GM12878 (cell line): ENCODE measurements at regions not wholly inside any gene's neighbourhood (a gene's known extent, or its start where the extent isn't known, plus 50 kb on each side); places are given as distances from the start of the nearest gene placed in this dataset.

ENCODE experiments used
- ATAC-seq: fragments of 200-7000 bp; cut with Tn5 transposase; 3 replicates; pipeline ENCODE4 v1.9.1; 2020; ENCODE audit warnings: mild to moderate bottlenecking, moderate library complexity
- BruUV-seq: library from RNA; stranded (reverse); fragments of 400-500 nt; replicated peaks from 2 replicates; lab custom pipeline; 2021; lab: Mats Ljungman, UMichigan
- CTCF ChIA-PET: fragments of 300-600 bp; sonication (Branson Sonifier 250); formaldehyde crosslinking; extraction: SDS; loops from one replicate; lab custom pipeline; 2021; ENCODE audit warnings: inconsistent platforms; lab: Yijun Ruan, JAX
- POLR2A ChIA-PET: fragments of 350-600 bp; formaldehyde crosslinking; extraction: SDS; loops from one replicate; lab custom pipeline; 2021; ENCODE audit warnings: inconsistent platforms; lab: Charles Lee
- RAD21 ChIA-PET: fragments of 300-600 bp; sonication (Branson Sonifier 250); formaldehyde crosslinking; loops from one replicate; lab custom pipeline; 2023; ENCODE audit warnings: antibody characterized with exemption; ENCODE audit not compliant: unreplicated experiment; lab: Charles Lee
- SMC1A ChIA-PET: fragments of 300-600 bp; sonication (Branson Sonifier 250); formaldehyde crosslinking; loops from one replicate; lab custom pipeline; 2023; ENCODE audit not compliant: unreplicated experiment, uncharacterized antibody; lab: Charles Lee
- DNase-seq: peaks from one replicate; pipeline ENCODE4 v3.0.0-alpha.2; 2011; ENCODE audit warnings: low read depth, low spot score
- FAIRE-seq: peaks from 3 replicates; lab custom pipeline; 2011; peaks lifted over from hg19 to GRCh38; lab: Jason Lieb, UNC
- H2AFZ ChIP-seq: 2 replicates; pipeline ENCODE4 v1.6.0; 2011; ENCODE audit warnings: low read depth, low read length, control low read depth; ENCODE audit not compliant: control insufficient read depth
- H3K27ac ChIP-seq: 2 replicates; pipeline ENCODE4 v1.5.1; 2011; ENCODE audit warnings: control low read depth; ENCODE audit not compliant: control insufficient read depth, insufficient read depth
- H3K27me3 ChIP-seq, 2 experiments: replicated peaks in 1 of 2; 2 replicates each; pipeline versions ENCODE4 v1.6.0 to v1.6.1; 2011; ENCODE audit warnings: low read length in 1 of 2; ENCODE audit not compliant: control insufficient read depth in 2 of 2, insufficient read depth in 2 of 2
- H3K36me3 ChIP-seq, 2 experiments: 2 replicates each; pipeline ENCODE4 v1.5.1; 2011; ENCODE audit warnings: low read length in 1 of 2; ENCODE audit not compliant: control insufficient read depth in 2 of 2, insufficient read depth in 2 of 2
- H3K4me1 ChIP-seq: 2 replicates; pipeline ENCODE4 v1.6.1; 2011; ENCODE audit warnings: mild to moderate bottlenecking, low read length, moderate library complexity, mixed read lengths; ENCODE audit not compliant: control insufficient read depth, insufficient read depth
- H3K4me2 ChIP-seq: 2 replicates; pipeline ENCODE4 v1.6.0; 2011; ENCODE audit warnings: control low read depth; ENCODE audit not compliant: control insufficient read depth, insufficient read depth
- H3K4me3 ChIP-seq: fragments of 200-600 bp; sonication (generic); 2 replicates; pipeline ENCODE4 v1.5.1; 2016
- H3K79me2 ChIP-seq: 2 replicates; pipeline ENCODE4 v1.6.0; 2011; ENCODE audit warnings: low read length; ENCODE audit not compliant: control insufficient read depth, insufficient read depth
- H3K9ac ChIP-seq: 2 replicates; pipeline ENCODE4 v1.8.0; 2011; ENCODE audit warnings: low read length, control low read depth, mixed read lengths; ENCODE audit not compliant: control insufficient read depth, insufficient read depth
- H3K9me3 ChIP-seq: replicated peaks from 3 replicates; pipeline ENCODE4 v1.5.1; 2011; ENCODE audit warnings: mild to moderate bottlenecking, low read length; ENCODE audit not compliant: control insufficient read depth, insufficient read depth
- H4K20me1 ChIP-seq: 2 replicates; pipeline ENCODE4 v1.6.0; 2011; ENCODE audit not compliant: control insufficient read depth, insufficient read depth
- RAD21 ChIP-seq: IDR thresholded peaks from 2 replicates; pipeline ENCODE4 v1.6.1; 2011; ENCODE audit warnings: mild to moderate bottlenecking, low read depth, low read length, moderate library complexity; ENCODE audit not compliant: insufficient read depth
- RELB ChIP-seq: fragments of 450-650 bp; IDR thresholded peaks from 2 replicates; pipeline ENCODE4 v1.6.1; 2017; ENCODE audit warnings: low read depth, mild to moderate bottlenecking, moderate library complexity
- SMC3 ChIP-seq: IDR thresholded peaks from 2 replicates; pipeline ENCODE4 v1.6.1; 2011; ENCODE audit warnings: low read length, improper control_type of control experiment, borderline replicate concordance
- ZBTB4 ChIP-seq: fragments of 450-650 bp; formaldehyde crosslinking; IDR thresholded peaks from 2 replicates; pipeline ENCODE4 v1.4.0; 2022; ENCODE audit warnings: mild to moderate bottlenecking, moderate library complexity
- WGBS: methylation state at CpG from one replicate; pipeline ENCODE4 v1.1.6; 2016; ENCODE audit warnings: low lambda C conversion rate; ENCODE audit not compliant: insufficient replicate concordance, insufficient coverage; ENCODE audit errors: missing lambda C conversion rate; 5-methylcytosine and 5-hydroxymethylcytosine counted together
- in situ Hi-C: fragments of 300-500 bp; cut with MboI; formaldehyde crosslinking; loops from 9 replicates; pipeline ENCODE4 v1.14.3; 2018; ENCODE audit warnings: mixed read lengths
- intact Hi-C: fragments of 100-400 bp; cut with micrococcal nuclease; formaldehyde crosslinking; loops from one replicate; pipeline ENCODE4 v1.14.2; 2022; ENCODE audit not compliant: unreplicated experiment
- TF ChIP-seq, protein P1 (sequence below), 3 experiments: IDR thresholded peaks in 2 of 3; conservative IDR thresholded peaks in 1 of 3; 2 replicates each; pipeline ENCODE4 v1.5.1; 2011; ENCODE audit warnings: low read depth in 3 of 3, low read length in 3 of 3, mild to moderate bottlenecking in 3 of 3, control low read depth in 2 of 3, moderate library complexity in 2 of 3, inconsistent platforms in 1 of 3, mixed read lengths in 1 of 3; ENCODE audit not compliant: control insufficient read depth in 2 of 3, insufficient read depth in 1 of 3; ENCODE audit errors: extremely low read depth in 1 of 3
- TF ChIP-seq, protein P2 (sequence below): fragments of 450-650 bp; IDR thresholded peaks from 2 replicates; pipeline ENCODE4 v1.6.1; 2017; ENCODE audit warnings: borderline replicate concordance

DNA sequence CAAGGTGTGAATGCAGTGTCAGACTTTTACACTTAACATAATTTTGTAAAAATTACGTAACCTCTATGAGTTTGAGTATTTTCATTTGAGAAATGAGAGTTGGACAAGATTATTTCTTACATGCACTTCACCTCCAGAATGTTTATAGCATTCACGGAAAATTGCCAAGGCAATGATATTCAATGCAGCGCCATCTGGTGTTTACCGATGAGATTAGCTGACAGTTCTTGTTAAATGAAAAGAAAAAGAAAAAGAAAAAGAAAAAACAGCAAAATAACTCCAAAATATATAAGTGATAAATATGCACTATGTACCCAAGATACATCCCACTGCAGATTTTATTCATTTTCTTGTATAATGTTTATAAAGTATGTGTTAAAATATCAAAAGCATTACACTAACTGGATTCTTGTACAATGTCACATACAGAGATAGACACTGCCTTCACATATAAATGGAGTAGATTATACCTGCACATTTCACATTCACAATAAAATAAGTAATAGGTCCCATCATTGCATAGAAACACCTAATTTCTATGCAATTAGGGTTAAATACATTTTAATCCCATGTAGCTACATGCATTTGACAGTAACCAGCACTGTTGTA is 976.3 kb upstream of the FAT3 start:
- no peak overlapping the region for H3K9ac ChIP-seq
- H3K79me2 ChIP-seq, result no peaks in the 10 kb centered on the region
- H3K27me3 ChIP-seq, result no peaks in the 10 kb centered on the region
- DNase-seq (no peak), ATAC-seq (peak; percentile 55; the same call in 2 of the 3 replicates), FAIRE-seq (no peak)
- no peaks in the 10 kb centered on the region for H3K4me1 ChIP-seq
- no peaks in the 10 kb centered on the region for H4K20me1 ChIP-seq
- RAD21 ChIA-PET, result interaction anchor here (0.9 to 1.7 kb wide), 3 partner anchors 586 to 938 kb away, joined by 3 to 6 read pairs (median 4); no protein-coding TSS in a partner anchor
- intact Hi-C loops (loop anchor here (5.0 to 10.0 kb wide), 3 partner anchors 614 to 1004 kb away; no protein-coding TSS in a partner anchor), in situ Hi-C loops (loop anchor here (25.0 kb wide), 1 partner anchor 961 kb away; no protein-coding TSS in a partner anchor)
- no peaks in the 10 kb centered on the region for H3K9me3 ChIP-seq
- no peak overlapping the region for H3K4me2 ChIP-seq
- TF ChIP-seq RELB (no peak), SMC3 (peak; percentile 61; the same call in 1 of the 2 replicates), RAD21 (peak; percentile 64), ZBTB4 (CRISPR knock-in tag) (no peak)
- TF ChIP-seq, protein P1, sequence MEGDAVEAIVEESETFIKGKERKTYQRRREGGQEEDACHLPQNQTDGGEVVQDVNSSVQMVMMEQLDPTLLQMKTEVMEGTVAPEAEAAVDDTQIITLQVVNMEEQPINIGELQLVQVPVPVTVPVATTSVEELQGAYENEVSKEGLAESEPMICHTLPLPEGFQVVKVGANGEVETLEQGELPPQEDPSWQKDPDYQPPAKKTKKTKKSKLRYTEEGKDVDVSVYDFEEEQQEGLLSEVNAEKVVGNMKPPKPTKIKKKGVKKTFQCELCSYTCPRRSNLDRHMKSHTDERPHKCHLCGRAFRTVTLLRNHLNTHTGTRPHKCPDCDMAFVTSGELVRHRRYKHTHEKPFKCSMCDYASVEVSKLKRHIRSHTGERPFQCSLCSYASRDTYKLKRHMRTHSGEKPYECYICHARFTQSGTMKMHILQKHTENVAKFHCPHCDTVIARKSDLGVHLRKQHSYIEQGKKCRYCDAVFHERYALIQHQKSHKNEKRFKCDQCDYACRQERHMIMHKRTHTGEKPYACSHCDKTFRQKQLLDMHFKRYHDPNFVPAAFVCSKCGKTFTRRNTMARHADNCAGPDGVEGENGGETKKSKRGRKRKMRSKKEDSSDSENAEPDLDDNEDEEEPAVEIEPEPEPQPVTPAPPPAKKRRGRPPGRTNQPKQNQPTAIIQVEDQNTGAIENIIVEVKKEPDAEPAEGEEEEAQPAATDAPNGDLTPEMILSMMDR (IDR thresholded peaks at IDR 0.05 in 2 of 3, conservative IDR thresholded peaks at IDR 0.05 in 1 of 3; ENCODE audit: control insufficient read depth in 2 of 3, extremely low read depth in 1 of 3, insufficient read depth in 1 of 3, low read depth in 3 of 3, low read length in 3 of 3), result peak; percentile 56 to 60 (median 60)
- TF ChIP-seq, protein P2, sequence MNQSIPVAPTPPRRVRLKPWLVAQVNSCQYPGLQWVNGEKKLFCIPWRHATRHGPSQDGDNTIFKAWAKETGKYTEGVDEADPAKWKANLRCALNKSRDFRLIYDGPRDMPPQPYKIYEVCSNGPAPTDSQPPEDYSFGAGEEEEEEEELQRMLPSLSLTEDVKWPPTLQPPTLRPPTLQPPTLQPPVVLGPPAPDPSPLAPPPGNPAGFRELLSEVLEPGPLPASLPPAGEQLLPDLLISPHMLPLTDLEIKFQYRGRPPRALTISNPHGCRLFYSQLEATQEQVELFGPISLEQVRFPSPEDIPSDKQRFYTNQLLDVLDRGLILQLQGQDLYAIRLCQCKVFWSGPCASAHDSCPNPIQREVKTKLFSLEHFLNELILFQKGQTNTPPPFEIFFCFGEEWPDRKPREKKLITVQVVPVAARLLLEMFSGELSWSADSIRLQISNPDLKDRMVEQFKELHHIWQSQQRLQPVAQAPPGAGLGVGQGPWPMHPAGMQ, result no peak
- SMC1A ChIA-PET, result interaction anchor here (0.6 to 2.3 kb wide), 6 partner anchors 27 to 999 kb away, joined by 3 to 11 read pairs (median 4); no protein-coding TSS in a partner anchor
- no TSS peak for BruUV-seq
- no peaks in the 10 kb centered on the region for H3K36me3 ChIP-seq
- POLR2A ChIA-PET, result no interaction called here
- 3% methylated on average over 4 of the region's 4 CpGs for WGBS
- CTCF ChIA-PET, result interaction anchor here (0.5 to 4.5 kb wide), 21 partner anchors 11 to 962 kb away, joined by 3 to 19 read pairs (median 3); no protein-coding TSS in a partner anchor
- H3K27ac ChIP-seq, result no peak overlapping the region
- H2AFZ ChIP-seq, result no peak overlapping the region
- no peak overlapping the region for H3K4me3 ChIP-seq
